PFSK-1 (cell line): ENCODE measurements at regions not wholly inside any gene's neighbourhood (a gene's known extent, or its start where the extent isn't known, plus 50 kb on each side); places are given as distances from the start of the nearest gene placed in this dataset.

Source experiments
- FOXP2 ChIP-seq: optimal IDR thresholded peaks from 2 replicates; pipeline ENCODE3; 2011; ENCODE audit warnings: borderline replicate concordance, control low read depth, inconsistent platforms; ENCODE audit not compliant: insufficient read depth; ENCODE audit errors: extremely low read length, extremely low read depth
- POLR2AphosphoS5 ChIP-seq: IDR thresholded peaks from 2 replicates; pipeline ENCODE4 v1.6.1; 2012; ENCODE audit warnings: low read depth, mild to moderate bottlenecking, control low read depth, low read length, moderate library complexity
- SIN3A ChIP-seq: IDR thresholded peaks from 2 replicates; pipeline ENCODE4 v1.6.1; 2012; ENCODE audit warnings: mild to moderate bottlenecking, low read length, moderate library complexity, borderline replicate concordance; ENCODE audit not compliant: insufficient read depth
- TAF1 ChIP-seq: IDR thresholded peaks from 2 replicates; pipeline ENCODE4 v1.6.1; 2012; ENCODE audit warnings: low read length, control low read depth, borderline replicate concordance; ENCODE audit not compliant: insufficient read depth
- TF ChIP-seq, protein P1 (sequence below), 2 experiments: IDR thresholded peaks; 2 replicates each; pipeline versions ENCODE4 v1.6.1 to v1.8.0; 2011 to 2012; ENCODE audit warnings: low read depth in 2 of 2, low read length in 2 of 2, control low read depth in 1 of 2, inconsistent platforms in 1 of 2, mild to moderate bottlenecking in 1 of 2, moderate library complexity in 1 of 2; ENCODE audit not compliant: insufficient read depth in 1 of 2

DNA sequence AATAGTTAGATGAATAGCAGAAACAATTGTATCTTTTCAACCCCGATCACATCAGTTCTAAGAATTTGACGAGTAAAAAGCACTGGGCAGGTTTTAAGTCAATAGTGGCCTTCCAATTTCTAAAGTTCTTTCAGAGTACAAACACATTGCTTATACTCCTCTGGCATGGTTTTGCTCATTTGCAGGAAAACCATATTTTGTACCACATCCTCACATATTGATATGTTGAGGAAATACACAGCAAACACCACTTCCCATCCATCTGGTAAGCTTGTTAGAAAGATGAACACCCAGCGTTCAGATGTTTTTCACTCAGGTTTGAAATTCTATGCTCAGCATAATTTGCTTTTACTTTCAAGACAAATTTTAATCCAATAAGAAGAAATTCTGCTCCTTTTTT, 344.6 kb upstream of the ACVR2A start:
- TF ChIP-seq SIN3A (no peak), FOXP2 (no peak), TAF1 (no peak), POLR2AphosphoS5 (no peak)
- TF ChIP-seq, protein P1, sequence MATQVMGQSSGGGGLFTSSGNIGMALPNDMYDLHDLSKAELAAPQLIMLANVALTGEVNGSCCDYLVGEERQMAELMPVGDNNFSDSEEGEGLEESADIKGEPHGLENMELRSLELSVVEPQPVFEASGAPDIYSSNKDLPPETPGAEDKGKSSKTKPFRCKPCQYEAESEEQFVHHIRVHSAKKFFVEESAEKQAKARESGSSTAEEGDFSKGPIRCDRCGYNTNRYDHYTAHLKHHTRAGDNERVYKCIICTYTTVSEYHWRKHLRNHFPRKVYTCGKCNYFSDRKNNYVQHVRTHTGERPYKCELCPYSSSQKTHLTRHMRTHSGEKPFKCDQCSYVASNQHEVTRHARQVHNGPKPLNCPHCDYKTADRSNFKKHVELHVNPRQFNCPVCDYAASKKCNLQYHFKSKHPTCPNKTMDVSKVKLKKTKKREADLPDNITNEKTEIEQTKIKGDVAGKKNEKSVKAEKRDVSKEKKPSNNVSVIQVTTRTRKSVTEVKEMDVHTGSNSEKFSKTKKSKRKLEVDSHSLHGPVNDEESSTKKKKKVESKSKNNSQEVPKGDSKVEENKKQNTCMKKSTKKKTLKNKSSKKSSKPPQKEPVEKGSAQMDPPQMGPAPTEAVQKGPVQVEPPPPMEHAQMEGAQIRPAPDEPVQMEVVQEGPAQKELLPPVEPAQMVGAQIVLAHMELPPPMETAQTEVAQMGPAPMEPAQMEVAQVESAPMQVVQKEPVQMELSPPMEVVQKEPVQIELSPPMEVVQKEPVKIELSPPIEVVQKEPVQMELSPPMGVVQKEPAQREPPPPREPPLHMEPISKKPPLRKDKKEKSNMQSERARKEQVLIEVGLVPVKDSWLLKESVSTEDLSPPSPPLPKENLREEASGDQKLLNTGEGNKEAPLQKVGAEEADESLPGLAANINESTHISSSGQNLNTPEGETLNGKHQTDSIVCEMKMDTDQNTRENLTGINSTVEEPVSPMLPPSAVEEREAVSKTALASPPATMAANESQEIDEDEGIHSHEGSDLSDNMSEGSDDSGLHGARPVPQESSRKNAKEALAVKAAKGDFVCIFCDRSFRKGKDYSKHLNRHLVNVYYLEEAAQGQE (IDR thresholded peaks at IDR 0.05; ENCODE audit: insufficient read depth in 1 of 2, low read depth in 2 of 2, low read length in 2 of 2), result no peak

DNA sequence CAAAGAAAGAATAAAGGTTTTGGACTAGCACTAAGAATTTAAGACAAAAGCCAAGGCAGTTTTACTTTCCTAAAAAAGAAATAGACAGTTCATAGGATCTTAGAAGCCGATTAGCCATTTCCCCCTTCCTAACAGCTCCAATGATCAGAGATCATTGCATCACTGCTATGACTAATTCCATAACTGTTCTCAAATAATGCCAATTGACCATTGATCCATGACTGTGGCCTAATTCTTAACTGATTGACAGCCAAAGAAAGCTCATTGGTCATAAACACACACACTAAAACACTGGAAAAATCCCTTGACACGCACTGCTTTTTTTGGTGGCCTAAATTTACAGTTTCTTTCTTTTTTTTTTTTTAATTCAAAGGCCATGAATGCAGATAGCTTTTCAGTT, 345.0 kb upstream of the ACVR2A start:
- TF ChIP-seq POLR2AphosphoS5, result no peak
- no peak for TF ChIP-seq FOXP2
- no peak for TF ChIP-seq SIN3A
- TF ChIP-seq, protein P1 (IDR thresholded peaks at IDR 0.05; ENCODE audit: insufficient read depth in 1 of 2, low read depth in 2 of 2, low read length in 2 of 2), result no peak
- no peak for TF ChIP-seq TAF1

DNA sequence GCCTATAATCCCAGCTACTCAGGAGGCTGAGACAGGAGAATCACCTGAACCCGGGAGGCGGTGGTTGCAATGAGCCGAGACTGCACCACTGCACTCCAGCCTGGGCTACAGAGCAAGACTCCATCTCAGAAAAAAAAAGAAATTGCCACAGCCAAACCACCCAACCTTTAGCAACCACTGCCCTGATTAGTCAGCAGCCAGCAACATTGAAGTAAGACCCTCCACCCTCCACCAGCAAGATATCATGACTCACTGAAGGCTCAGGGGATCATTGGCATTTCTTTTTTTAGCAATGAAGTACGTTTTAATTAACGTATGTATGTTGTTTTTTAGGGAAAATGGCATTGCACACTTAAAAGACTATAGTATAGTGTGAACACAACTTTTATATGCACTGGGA, 349.1 kb upstream of the ACVR2A start:
- no peak for TF ChIP-seq SIN3A
- no peak for TF ChIP-seq FOXP2
- TF ChIP-seq TAF1, result no peak
- no peak for TF ChIP-seq POLR2AphosphoS5
- TF ChIP-seq, protein P1 (IDR thresholded peaks at IDR 0.05; ENCODE audit: insufficient read depth in 1 of 2, low read depth in 2 of 2, low read length in 2 of 2), result no peak

DNA sequence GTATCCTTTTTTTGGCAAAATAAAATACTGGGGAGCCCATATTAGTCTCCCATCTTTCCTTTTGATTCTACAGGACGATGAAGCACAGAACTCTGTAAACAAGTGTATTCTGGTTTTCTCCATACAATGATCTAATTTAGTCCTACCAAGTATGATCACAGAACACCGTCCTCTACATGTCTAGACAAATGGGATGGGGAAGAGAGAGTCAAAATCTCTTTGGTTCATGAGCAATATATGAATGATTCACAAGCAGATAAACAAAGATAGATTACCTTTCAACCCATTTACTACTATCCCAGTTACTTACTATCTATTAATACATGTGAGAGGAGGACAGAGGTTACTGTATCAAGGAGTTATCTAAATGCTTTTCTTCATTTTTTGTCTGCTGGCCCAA, 352.4 kb upstream of the ACVR2A start:
- TF ChIP-seq FOXP2 (no peak), POLR2AphosphoS5 (no peak), SIN3A (no peak), TAF1 (no peak)
- TF ChIP-seq, protein P1 (IDR thresholded peaks at IDR 0.05; ENCODE audit: insufficient read depth in 1 of 2, low read depth in 2 of 2, low read length in 2 of 2), result no peak

DNA sequence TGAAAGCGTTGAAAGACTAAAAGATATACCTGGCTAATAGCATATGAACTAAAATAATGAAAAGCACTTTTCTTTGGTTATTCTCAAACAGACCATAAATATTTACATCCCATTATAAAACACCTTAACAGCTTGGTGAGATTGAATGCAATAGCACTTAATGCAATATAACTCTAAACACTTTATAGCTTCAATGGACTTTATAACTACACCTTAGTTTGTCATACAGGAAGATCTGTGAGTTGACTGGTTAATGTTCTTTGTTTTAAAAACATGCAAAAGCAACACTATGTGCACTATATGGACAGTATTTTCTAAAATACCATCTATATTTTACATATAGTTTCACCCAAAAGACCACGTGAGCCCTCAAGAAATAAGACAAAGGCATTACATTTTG, 353.3 kb upstream of the ACVR2A start:
- TF ChIP-seq TAF1 (no peak), SIN3A (no peak), POLR2AphosphoS5 (no peak), FOXP2 (no peak)
- TF ChIP-seq, protein P1 (IDR thresholded peaks at IDR 0.05; ENCODE audit: insufficient read depth in 1 of 2, low read depth in 2 of 2, low read length in 2 of 2), result no peak
